BJ (cell line): ENCODE measurements at regions not wholly inside any gene's neighbourhood (a gene's known extent, or its start where the extent isn't known, plus 50 kb on each side); places are given as distances from the start of the nearest gene placed in this dataset.

Experiments
- CTCF ChIA-PET: fragments of 350-600 bp; formaldehyde crosslinking; extraction: SDS; loops from one replicate; lab custom pipeline; 2021; ENCODE audit warnings: antibody characterized with exemption, inconsistent platforms; lab: Yijun Ruan, JAX
- POLR2A ChIA-PET: fragments of 300-600 bp; sonication (Branson Sonifier 250); formaldehyde crosslinking; extraction: SDS; loops from one replicate; lab custom pipeline; 2021; ENCODE audit warnings: antibody characterized with exemption; lab: Charles Lee
- DNase-seq: peaks from one replicate; pipeline ENCODE4 v3.0.0-alpha.2; 2011; ENCODE audit warnings: low read depth
- H3K27me3 ChIP-seq: 2 replicates; pipeline ENCODE4 v1.6.0; 2011; ENCODE audit warnings: low read length; ENCODE audit not compliant: control insufficient read depth, insufficient read depth
- H3K36me3 ChIP-seq: 2 replicates; pipeline ENCODE4 v1.5.1; 2011; ENCODE audit warnings: low read length; ENCODE audit not compliant: control insufficient read depth, insufficient read depth
- H3K4me3 ChIP-seq: 2 replicates; pipeline ENCODE4 v1.5.1; 2011; ENCODE audit warnings: low read depth, mild to moderate bottlenecking, control low read depth, low read length
- CTCF ChIP-seq: IDR thresholded peaks from 2 replicates; pipeline ENCODE4 v1.5.1; 2011; ENCODE audit warnings: low read depth, mild to moderate bottlenecking, control low read depth, inconsistent platforms, low read length, moderate library complexity; ENCODE audit not compliant: insufficient read depth

GRCh38 chr2:234670052-234670451 is 173.2 kb upstream of the ARL4C start:
- no peak for TF ChIP-seq CTCF
- H3K27me3 ChIP-seq = no peaks in the 10 kb centered on the region
- POLR2A ChIA-PET = no interaction called here
- CTCF ChIA-PET = interaction anchor here (1.6 to 2.2 kb wide), 2 partner anchors 14 to 284 kb away, joined by 3 to 8 read pairs; no protein-coding TSS in a partner anchor
- H3K36me3 ChIP-seq = no peaks in the 10 kb centered on the region
- no peak overlapping the region for H3K4me3 ChIP-seq
- DNase-seq = no peak

GRCh38 chr2:234669621-234670020 is 172.7 kb upstream of the ARL4C start:
- no peaks in the 10 kb centered on the region for H3K36me3 ChIP-seq
- H3K4me3 ChIP-seq = no peak overlapping the region
- ChIA-PET POLR2A (no interaction called here), CTCF (interaction anchor here (2.2 kb wide), 1 partner anchor 13 kb away, joined by 8 read pairs; no protein-coding TSS in a partner anchor)
- DNase-seq = no peak
- H3K27me3 ChIP-seq = no peaks in the 10 kb centered on the region
- TF ChIP-seq CTCF = no peak

DNA sequence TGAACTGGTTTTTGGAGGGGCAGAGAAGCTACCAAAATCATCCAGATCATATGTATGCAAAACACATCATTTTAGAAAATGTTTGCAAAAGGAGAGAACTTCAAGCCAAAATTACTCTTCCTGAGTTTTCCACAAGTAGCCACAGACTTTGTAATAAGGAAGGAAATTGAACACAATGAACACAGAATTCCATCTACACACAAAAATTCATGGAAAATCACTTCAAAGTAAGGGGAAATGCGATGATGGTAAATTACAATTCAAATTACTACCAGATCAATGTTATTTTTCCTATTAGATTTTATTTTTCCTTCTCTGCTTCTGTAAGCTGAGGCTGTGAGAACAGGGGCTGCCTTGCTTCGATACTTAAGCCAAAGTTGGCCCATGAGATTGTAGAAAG is 172.1 kb upstream of the ARL4C start:
- CTCF ChIA-PET = interaction anchor here (1.9 to 2.2 kb wide), 2 partner anchors 8 to 13 kb away, joined by 7 to 8 read pairs; no protein-coding TSS in a partner anchor
- Histone ChIP-seq H3K27me3 (no peaks in the 10 kb centered on the region), H3K36me3 (no peaks in the 10 kb centered on the region), H3K4me3 (no peak overlapping the region)
- no peak for DNase-seq
- no peak for TF ChIP-seq CTCF
- POLR2A ChIA-PET = no interaction called here

GRCh38 chr2:234666911-234667310 is 170.0 kb upstream of the ARL4C start:
- H3K4me3 ChIP-seq = no peak overlapping the region
- ChIA-PET CTCF (interaction anchor here (1.9 kb wide), 1 partner anchor 11 kb away, joined by 7 read pairs; no protein-coding TSS in a partner anchor), POLR2A (no interaction called here)
- DNase-seq = no peak
- H3K36me3 ChIP-seq = no peaks in the 10 kb centered on the region
- no peak for TF ChIP-seq CTCF
- H3K27me3 ChIP-seq = no peaks in the 10 kb centered on the region

DNA sequence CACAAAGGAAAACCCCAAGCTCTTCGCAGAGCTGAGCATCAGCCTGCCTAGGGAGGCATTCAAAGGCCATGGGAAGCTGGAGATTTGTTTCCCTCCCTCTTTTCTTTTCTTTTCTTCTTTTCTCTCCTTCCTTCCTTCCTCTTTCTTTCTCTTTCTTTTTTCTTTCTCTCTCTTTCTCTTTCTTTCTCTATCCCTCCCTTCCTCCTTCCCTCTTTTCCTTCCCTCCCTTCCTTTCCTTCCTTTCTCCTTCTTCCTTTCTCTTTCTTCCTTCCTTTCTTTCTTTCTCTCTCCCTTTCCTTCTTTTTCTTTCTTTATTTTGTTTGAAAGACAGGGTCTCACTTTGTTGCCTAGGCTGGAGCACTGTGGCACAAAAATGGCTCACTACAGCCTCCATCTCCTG is 168.4 kb upstream of the ARL4C start:
- H3K27me3 ChIP-seq = no peaks in the 10 kb centered on the region
- ChIA-PET CTCF (no interaction called here), POLR2A (no interaction called here)
- no peak for DNase-seq
- no peak for TF ChIP-seq CTCF
- no peak overlapping the region for H3K4me3 ChIP-seq
- no peaks in the 10 kb centered on the region for H3K36me3 ChIP-seq
